ENCODE measurements at regions not wholly inside any gene's neighbourhood (a gene's known extent, or its start where the extent isn't known, plus 50 kb on each side); places are given as distances from the start of the nearest gene placed in this dataset.

DNA sequence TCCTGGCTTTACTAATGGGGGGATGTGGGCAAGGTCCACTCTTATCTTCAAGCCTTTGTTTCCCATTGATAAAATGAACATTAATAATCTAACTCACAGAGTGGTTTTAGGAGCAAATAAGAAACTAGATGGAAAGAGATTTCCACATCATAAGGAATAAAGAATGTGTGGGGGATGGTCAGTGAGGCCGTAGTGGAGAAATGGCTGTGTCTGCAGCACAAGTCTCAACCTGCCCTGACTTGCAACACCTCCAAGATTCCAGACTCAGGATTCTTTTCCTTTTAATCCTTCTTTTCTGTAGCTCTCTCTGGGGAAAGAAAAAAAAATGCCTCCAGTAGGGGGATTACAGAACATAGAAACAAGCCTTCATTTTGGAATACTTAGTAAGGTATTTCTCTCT lies 124.2 kb upstream of the MEX3C start:
- no peak overlapping the region for H2BK12ac ChIP-seq (ENCODE audit: low read length)
- H3K79me1 ChIP-seq (ENCODE audit: low read depth, low read length) = no peaks in the 10 kb centered on the region
- no peak overlapping the region for H2AFZ ChIP-seq (ENCODE audit: low read length)
- H3K18ac ChIP-seq (ENCODE audit: low read length) = peak overlapping the region; percentile 31
- no peak overlapping the region for H3K4ac ChIP-seq (ENCODE audit: low read length)
- H3K23ac ChIP-seq (ENCODE audit: low read depth, low read length, poor library complexity) = no peak overlapping the region
- no peak overlapping the region for H3K9ac ChIP-seq (ENCODE audit: low read depth, low read length, poor library complexity)
- H3K4me2 ChIP-seq (ENCODE audit: insufficient read depth, low read length, poor library complexity, severe bottlenecking) = no peak overlapping the region
- no peak overlapping the region for H2AK5ac ChIP-seq (ENCODE audit: low read depth, low read length)
- no peak overlapping the region for H2BK5ac ChIP-seq (ENCODE audit: low read length)
- H3K14ac ChIP-seq (ENCODE audit: low read length) = no peak overlapping the region
- no peak overlapping the region for H2BK15ac ChIP-seq (ENCODE audit: low read length)
- H3K27ac ChIP-seq (replicated peaks; ENCODE audit: low read length) = peak overlapping the region; percentile 23
- H3K27me3 ChIP-seq (ENCODE audit: control insufficient read depth in 3 of 3, insufficient read depth in 3 of 3, low read depth in 1 of 3, low read length in 3 of 3) = no peaks in the 10 kb centered on the region
- no peaks in the 10 kb centered on the region for H3K9me3 ChIP-seq (replicated peaks in 1 of 2; ENCODE audit: control insufficient read depth in 2 of 2, insufficient read depth in 1 of 2, low read depth in 1 of 2, low read length in 2 of 2)
- no peak overlapping the region for H4K91ac ChIP-seq (ENCODE audit: low read depth, low read length, poor library complexity)
- no peak overlapping the region for H4K8ac ChIP-seq (ENCODE audit: low read depth, low read length)
- no peak overlapping the region for H2BK120ac ChIP-seq (ENCODE audit: low read depth, low read length)
- H3K4me3 ChIP-seq (ENCODE audit: low read length in 2 of 2) = no peak overlapping the region
- DNase-seq (ENCODE audit: low spot score) = no peak
- no CpG with 5 or more reads among the region's 1 CpG for WGBS, 2 donors (ENCODE audit: extremely low coverage in 2 of 2, insufficient read length in 2 of 2, insufficient replicate concordance in 1 of 2)
- H3K4me1 ChIP-seq (ENCODE audit: control insufficient read depth in 2 of 2, insufficient read depth in 1 of 2, low read depth in 1 of 2, low read length in 2 of 2) = peaks cover 0 to 13% of the 10 kb centered on the region in 2 donors
- H3K36me3 ChIP-seq (replicated peaks in 1 of 2; ENCODE audit: control insufficient read depth in 2 of 2, insufficient read depth in 2 of 2, low read length in 2 of 2) = no peaks in the 10 kb centered on the region

DNA sequence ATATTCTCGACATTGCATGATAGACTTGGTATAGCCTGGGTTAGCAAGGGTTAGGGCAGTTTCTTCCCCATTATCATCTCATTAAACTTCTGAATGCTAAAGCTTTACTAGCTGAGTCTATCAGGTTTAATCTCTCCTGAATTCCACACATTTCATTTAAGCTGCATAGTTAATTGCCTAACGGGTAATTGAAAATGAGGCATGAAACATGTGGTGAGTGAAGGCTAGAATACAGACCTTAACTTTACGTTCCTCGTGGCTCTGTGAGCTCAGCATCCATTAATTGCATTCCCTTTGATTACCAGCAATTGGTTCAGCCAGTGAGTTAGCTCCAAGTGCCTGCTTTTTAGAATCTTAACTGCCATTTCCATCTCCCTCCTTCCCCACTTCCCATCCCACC lies 126.5 kb upstream of the MEX3C start:
- Histone ChIP-seq H4K8ac (ENCODE audit: low read depth, low read length) (no peak overlapping the region), H4K91ac (ENCODE audit: low read depth, low read length, poor library complexity) (no peak overlapping the region), H2BK15ac (ENCODE audit: low read length) (no peak overlapping the region), H2AFZ (ENCODE audit: low read length) (no peak overlapping the region), H3K23ac (ENCODE audit: low read depth, low read length, poor library complexity) (no peak overlapping the region), H3K4me3 (ENCODE audit: low read length in 2 of 2) (no peak overlapping the region), H3K4ac (ENCODE audit: low read length) (no peak overlapping the region), H3K36me3 (replicated peaks in 1 of 2; ENCODE audit: control insufficient read depth in 2 of 2, insufficient read depth in 2 of 2, low read length in 2 of 2) (no peaks in the 10 kb centered on the region), H3K18ac (ENCODE audit: low read length) (no peak overlapping the region), H2AK5ac (ENCODE audit: low read depth, low read length) (no peak overlapping the region), H3K4me1 (ENCODE audit: control insufficient read depth in 2 of 2, insufficient read depth in 1 of 2, low read depth in 1 of 2, low read length in 2 of 2) (peaks cover 0 to 13% of the 10 kb centered on the region in 2 donors), H3K9me3 (replicated peaks in 1 of 2; ENCODE audit: control insufficient read depth in 2 of 2, insufficient read depth in 1 of 2, low read depth in 1 of 2, low read length in 2 of 2) (no peaks in the 10 kb centered on the region), H2BK5ac (ENCODE audit: low read length) (no peak overlapping the region), H3K4me2 (ENCODE audit: insufficient read depth, low read length, poor library complexity, severe bottlenecking) (no peak overlapping the region), H3K27ac (replicated peaks; ENCODE audit: low read length) (no peak overlapping the region), H3K27me3 (ENCODE audit: control insufficient read depth in 3 of 3, insufficient read depth in 3 of 3, low read depth in 1 of 3, low read length in 3 of 3) (no peaks in the 10 kb centered on the region), H3K14ac (ENCODE audit: low read length) (no peak overlapping the region), H3K9ac (ENCODE audit: low read depth, low read length, poor library complexity) (no peak overlapping the region), H3K79me1 (ENCODE audit: low read depth, low read length) (no peaks in the 10 kb centered on the region), H2BK12ac (ENCODE audit: low read length) (no peak overlapping the region), H2BK120ac (ENCODE audit: low read depth, low read length) (no peak overlapping the region)
- DNase-seq (ENCODE audit: low spot score) = no peak
- whole genome bisulfite sequencing, 2 donors (ENCODE audit: extremely low coverage in 2 of 2, insufficient read length in 2 of 2, insufficient replicate concordance in 1 of 2) = no CpG with 5 or more reads among the region's 4 CpGs

DNA sequence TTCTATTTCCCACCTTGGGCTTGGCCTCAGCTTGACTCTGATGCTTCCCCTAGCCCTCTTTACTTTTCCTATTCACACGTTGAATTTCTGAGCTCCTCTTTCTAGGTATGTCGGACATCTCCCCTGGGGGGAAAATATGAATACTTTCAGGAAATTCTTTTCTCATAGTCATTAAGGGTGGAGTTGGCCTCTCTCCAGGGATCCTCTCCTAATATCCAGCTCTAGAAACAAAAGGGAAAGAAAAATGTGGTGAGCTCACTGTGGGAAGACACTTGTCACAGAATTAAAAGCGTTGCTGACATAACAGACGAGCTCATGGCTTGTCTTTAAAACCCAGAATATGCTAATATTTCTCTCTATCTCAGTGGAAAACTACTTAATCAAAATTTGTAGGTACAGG lies 132.7 kb upstream of the MEX3C start:
- Histone ChIP-seq H3K4me1 (ENCODE audit: control insufficient read depth in 2 of 2, insufficient read depth in 1 of 2, low read depth in 1 of 2, low read length in 2 of 2) (peaks cover 0 to 8% of the 10 kb centered on the region in 2 donors), H2AFZ (ENCODE audit: low read length) (no peak overlapping the region), H2AK5ac (ENCODE audit: low read depth, low read length) (no peak overlapping the region), H3K27me3 (ENCODE audit: control insufficient read depth in 3 of 3, insufficient read depth in 3 of 3, low read depth in 1 of 3, low read length in 3 of 3) (no peaks in the 10 kb centered on the region), H4K8ac (ENCODE audit: low read depth, low read length) (no peak overlapping the region), H3K9ac (ENCODE audit: low read depth, low read length, poor library complexity) (no peak overlapping the region), H3K79me1 (ENCODE audit: low read depth, low read length) (no peaks in the 10 kb centered on the region), H3K36me3 (replicated peaks in 1 of 2; ENCODE audit: control insufficient read depth in 2 of 2, insufficient read depth in 2 of 2, low read length in 2 of 2) (no peaks in the 10 kb centered on the region), H3K4me2 (ENCODE audit: insufficient read depth, low read length, poor library complexity, severe bottlenecking) (no peak overlapping the region), H2BK12ac (ENCODE audit: low read length) (no peak overlapping the region), H3K23ac (ENCODE audit: low read depth, low read length, poor library complexity) (no peak overlapping the region), H3K4me3 (ENCODE audit: low read length in 2 of 2) (no peak overlapping the region), H4K91ac (ENCODE audit: low read depth, low read length, poor library complexity) (no peak overlapping the region), H2BK15ac (ENCODE audit: low read length) (no peak overlapping the region), H2BK5ac (ENCODE audit: low read length) (no peak overlapping the region), H3K27ac (replicated peaks; ENCODE audit: low read length) (no peak overlapping the region), H3K14ac (ENCODE audit: low read length) (no peak overlapping the region), H3K9me3 (replicated peaks in 1 of 2; ENCODE audit: control insufficient read depth in 2 of 2, insufficient read depth in 1 of 2, low read depth in 1 of 2, low read length in 2 of 2) (no peaks in the 10 kb centered on the region), H3K4ac (ENCODE audit: low read length) (no peak overlapping the region), H3K18ac (ENCODE audit: low read length) (no peak overlapping the region), H2BK120ac (ENCODE audit: low read depth, low read length) (no peak overlapping the region)
- no CpG with 5 or more reads among the region's 4 CpGs for WGBS, 2 donors (ENCODE audit: extremely low coverage in 2 of 2, insufficient read length in 2 of 2, insufficient replicate concordance in 1 of 2)
- no peak for DNase-seq (ENCODE audit: low spot score)

DNA sequence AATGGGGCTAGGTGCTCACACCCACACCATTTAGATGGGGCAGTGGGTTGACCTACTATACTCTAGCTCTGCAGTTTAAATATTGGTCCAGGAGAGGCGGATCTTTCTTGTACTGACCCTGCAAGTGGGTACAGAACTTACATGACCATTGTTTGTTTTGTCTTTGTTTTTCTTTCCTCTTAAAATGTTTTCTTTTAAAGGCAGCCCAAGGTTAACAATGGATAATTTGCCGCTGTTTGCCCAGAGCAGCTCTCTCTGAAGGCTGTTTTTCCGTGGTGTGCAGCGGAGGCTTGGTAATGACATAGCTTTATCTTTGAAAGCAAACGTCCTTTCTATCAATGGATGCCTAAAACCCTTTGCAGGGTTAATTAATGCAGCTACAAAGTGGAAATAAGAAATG lies 133.3 kb upstream of the MEX3C start:
- H3K4ac ChIP-seq (ENCODE audit: low read length) = no peak overlapping the region
- no peak overlapping the region for H3K9ac ChIP-seq (ENCODE audit: low read depth, low read length, poor library complexity)
- no peak overlapping the region for H2BK120ac ChIP-seq (ENCODE audit: low read depth, low read length)
- H3K9me3 ChIP-seq (replicated peaks in 1 of 2; ENCODE audit: control insufficient read depth in 2 of 2, insufficient read depth in 1 of 2, low read depth in 1 of 2, low read length in 2 of 2) = no peaks in the 10 kb centered on the region
- H3K14ac ChIP-seq (ENCODE audit: low read length) = no peak overlapping the region
- H3K36me3 ChIP-seq (replicated peaks in 1 of 2; ENCODE audit: control insufficient read depth in 2 of 2, insufficient read depth in 2 of 2, low read length in 2 of 2) = no peaks in the 10 kb centered on the region
- no peak overlapping the region for H3K27ac ChIP-seq (replicated peaks; ENCODE audit: low read length)
- H3K4me2 ChIP-seq (ENCODE audit: insufficient read depth, low read length, poor library complexity, severe bottlenecking) = no peak overlapping the region
- H2BK12ac ChIP-seq (ENCODE audit: low read length) = no peak overlapping the region
- H2BK15ac ChIP-seq (ENCODE audit: low read length) = no peak overlapping the region
- no peak for DNase-seq (ENCODE audit: low spot score)
- H2AFZ ChIP-seq (ENCODE audit: low read length) = no peak overlapping the region
- no CpG with 5 or more reads among the region's 5 CpGs for WGBS, 2 donors (ENCODE audit: extremely low coverage in 2 of 2, insufficient read length in 2 of 2, insufficient replicate concordance in 1 of 2)
- peaks cover 0 to 6% of the 10 kb centered on the region in 2 donors for H3K4me1 ChIP-seq (ENCODE audit: control insufficient read depth in 2 of 2, insufficient read depth in 1 of 2, low read depth in 1 of 2, low read length in 2 of 2)
- no peak overlapping the region for H4K8ac ChIP-seq (ENCODE audit: low read depth, low read length)
- H3K79me1 ChIP-seq (ENCODE audit: low read depth, low read length) = no peaks in the 10 kb centered on the region
- no peak overlapping the region for H4K91ac ChIP-seq (ENCODE audit: low read depth, low read length, poor library complexity)
- no peak overlapping the region for H3K18ac ChIP-seq (ENCODE audit: low read length)
- no peak overlapping the region for H3K4me3 ChIP-seq (ENCODE audit: low read length in 2 of 2)
- H2BK5ac ChIP-seq (ENCODE audit: low read length) = no peak overlapping the region
- no peak overlapping the region for H3K23ac ChIP-seq (ENCODE audit: low read depth, low read length, poor library complexity)
- H2AK5ac ChIP-seq (ENCODE audit: low read depth, low read length) = no peak overlapping the region
- H3K27me3 ChIP-seq (ENCODE audit: control insufficient read depth in 3 of 3, insufficient read depth in 3 of 3, low read depth in 1 of 3, low read length in 3 of 3) = no peaks in the 10 kb centered on the region
